ENCODE measurements at regions not wholly inside any gene's neighbourhood (a gene's known extent, or its start where the extent isn't known, plus 50 kb on each side); places are given as distances from the start of the nearest gene placed in this dataset.
"Not testable (repeated sequence)": the region's sequence is repeated elsewhere in the genome, so short reads cannot be mapped to it uniquely, and the experiment has no call there.

DNA sequence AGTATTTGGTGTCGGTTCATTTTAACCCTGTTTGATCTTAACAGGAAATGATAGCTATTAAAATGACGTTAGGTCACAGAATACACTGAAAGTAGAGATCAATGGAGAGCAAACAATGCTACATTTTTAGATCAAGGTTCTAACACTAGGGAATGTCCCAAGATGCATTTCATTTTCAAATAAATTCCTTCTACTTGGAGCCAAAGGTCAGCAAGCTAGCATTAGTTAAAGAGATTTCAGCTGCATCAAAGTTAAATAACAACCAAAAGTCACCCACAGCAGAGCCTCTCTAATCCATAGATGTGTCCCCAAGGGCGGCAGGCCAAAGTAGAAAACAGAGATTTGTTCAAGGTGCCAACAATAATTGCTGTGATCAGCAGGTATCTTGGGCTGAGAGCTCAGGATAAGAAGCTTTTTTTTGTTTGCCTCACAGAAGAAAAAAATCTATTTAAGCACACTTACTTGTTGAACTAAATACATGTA is 1233.6 kb upstream of the TMEFF2 start:
- WGBS, 2 donors, result 4 to 10% methylated on average over 3 of the region's 3 CpGs
- Histone ChIP-seq H3K36me3 (no peaks in the 10 kb centered on the region), H3K27ac (no peak overlapping the region), H3K4me1 (peaks cover 5 to 16% (median 7%) of the 10 kb centered on the region in 3 donors), H3K4me3 (no peak overlapping the region), H3K9me3 (no peaks in the 10 kb centered on the region), H3K27me3 (no peaks in the 10 kb centered on the region)
- peak; percentile 40 to 98 (median 92) for ATAC-seq
- TF ChIP-seq, protein P1, sequence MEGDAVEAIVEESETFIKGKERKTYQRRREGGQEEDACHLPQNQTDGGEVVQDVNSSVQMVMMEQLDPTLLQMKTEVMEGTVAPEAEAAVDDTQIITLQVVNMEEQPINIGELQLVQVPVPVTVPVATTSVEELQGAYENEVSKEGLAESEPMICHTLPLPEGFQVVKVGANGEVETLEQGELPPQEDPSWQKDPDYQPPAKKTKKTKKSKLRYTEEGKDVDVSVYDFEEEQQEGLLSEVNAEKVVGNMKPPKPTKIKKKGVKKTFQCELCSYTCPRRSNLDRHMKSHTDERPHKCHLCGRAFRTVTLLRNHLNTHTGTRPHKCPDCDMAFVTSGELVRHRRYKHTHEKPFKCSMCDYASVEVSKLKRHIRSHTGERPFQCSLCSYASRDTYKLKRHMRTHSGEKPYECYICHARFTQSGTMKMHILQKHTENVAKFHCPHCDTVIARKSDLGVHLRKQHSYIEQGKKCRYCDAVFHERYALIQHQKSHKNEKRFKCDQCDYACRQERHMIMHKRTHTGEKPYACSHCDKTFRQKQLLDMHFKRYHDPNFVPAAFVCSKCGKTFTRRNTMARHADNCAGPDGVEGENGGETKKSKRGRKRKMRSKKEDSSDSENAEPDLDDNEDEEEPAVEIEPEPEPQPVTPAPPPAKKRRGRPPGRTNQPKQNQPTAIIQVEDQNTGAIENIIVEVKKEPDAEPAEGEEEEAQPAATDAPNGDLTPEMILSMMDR (IDR thresholded peaks at IDR 0.05), result no peak
- FAIRE-seq, result no peak
- peak in 3 of 6 donors; percentile 22 to 29 (median 26) for DNase-seq
- intact Hi-C loops (cut with DNase I), result no loop called here

GRCh38 chr2:193412368-193412767 is 1217.6 kb upstream of the TMEFF2 start:
- ATAC-seq; H3K36me3 ChIP-seq; H3K27me3 ChIP-seq; H3K4me3 ChIP-seq; DNase-seq; FAIRE-seq; H3K27ac ChIP-seq; intact Hi-C loops (cut with DNase I); H3K9me3 ChIP-seq; H3K4me1 ChIP-seq: not testable (repeated sequence)
- 81 to 92% methylated on average over 5 of the region's 5 CpGs for whole genome bisulfite sequencing, 2 donors

- no peak for DNase-seq
- 75 to 90% methylated on average over 1 of the region's 1 CpG for WGBS, 2 donors
- no peaks in the 10 kb centered on the region for H3K9me3 ChIP-seq
- H3K27ac ChIP-seq, result no peak overlapping the region
- no peaks in the 10 kb centered on the region for H3K27me3 ChIP-seq
- intact Hi-C loops (cut with DNase I), result no loop called here
- FAIRE-seq, result no peak
- no peaks in the 10 kb centered on the region for H3K4me1 ChIP-seq
- H3K36me3 ChIP-seq, result no peaks in the 10 kb centered on the region
- TF ChIP-seq, protein P1 (IDR thresholded peaks at IDR 0.05), result no peak
- no peak for ATAC-seq
- H3K4me3 ChIP-seq, result no peak overlapping the region
Observed at GRCh38 chr2:193409951-193410350, 1215.2 kb upstream of the TMEFF2 start.

DNA sequence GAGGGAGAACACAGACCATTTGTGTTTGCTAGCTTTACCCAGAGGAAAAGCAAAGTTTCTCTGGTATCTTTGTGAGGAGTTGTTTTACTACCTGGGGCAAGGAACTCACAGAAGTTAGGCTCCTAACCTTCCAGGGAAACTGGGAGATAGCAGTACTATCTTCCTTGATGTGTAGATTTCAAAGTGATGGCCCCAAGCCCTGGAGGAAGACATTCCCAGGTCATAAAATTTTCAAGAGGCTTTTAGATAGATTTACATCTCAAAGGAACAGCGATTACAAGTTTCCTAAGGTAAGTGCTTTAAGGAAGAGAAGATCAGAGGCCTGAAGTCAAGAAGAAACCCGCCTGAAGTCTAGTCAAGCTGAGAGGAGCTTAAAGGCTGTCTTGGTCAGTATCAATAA is 1187.8 kb upstream of the TMEFF2 start:
- intact Hi-C loops (cut with DNase I), result no loop called here
- H3K9me3 ChIP-seq, result no peaks in the 10 kb centered on the region
- FAIRE-seq (no peak), DNase-seq (no peak), ATAC-seq (no peak)
- no peak overlapping the region for H3K27ac ChIP-seq
- no peaks in the 10 kb centered on the region for H3K27me3 ChIP-seq
- H3K36me3 ChIP-seq, result no peaks in the 10 kb centered on the region
- 40 to 60% methylated on average over 2 of the region's 2 CpGs for WGBS, 2 donors
- TF ChIP-seq, protein P1 (IDR thresholded peaks at IDR 0.05), result no peak
- no peaks in the 10 kb centered on the region for H3K4me1 ChIP-seq
- H3K4me3 ChIP-seq, result no peak overlapping the region

- TF ChIP-seq, protein P1 (IDR thresholded peaks at IDR 0.05), result no peak
- no peak for FAIRE-seq
Observed at GRCh38 chr2:193377789-193378188, 1183.1 kb upstream of the TMEFF2 start.

More at GRCh38 chr2:193377789-193378188, 1183.1 kb upstream of the TMEFF2 start:
- ATAC-seq (no peak), DNase-seq (no peak)
- intact Hi-C loops (cut with DNase I), result no loop called here
- Histone ChIP-seq H3K36me3 (no peaks in the 10 kb centered on the region), H3K4me1 (no peaks in the 10 kb centered on the region), H3K27me3 (no peaks in the 10 kb centered on the region), H3K4me3 (no peak overlapping the region), H3K9me3 (no peaks in the 10 kb centered on the region), H3K27ac (no peak overlapping the region)
